HG02759 (cell line): ENCODE measurements at regions not wholly inside any gene's neighbourhood (a gene's known extent, or its start where the extent isn't known, plus 50 kb on each side); places are given as distances from the start of the nearest gene placed in this dataset.
"Not testable (repeated sequence)": the region's sequence is repeated elsewhere in the genome, so short reads cannot be mapped to it uniquely, and the experiment has no call there.

Source experiments
- ATAC-seq: cut with Tn5 transposase; IDR thresholded peaks from one replicate; pipeline ENCODE4 v1.9.1; 2021; ENCODE audit warnings: mild to moderate bottlenecking, moderate library complexity; ENCODE audit not compliant: unreplicated experiment

DNA sequence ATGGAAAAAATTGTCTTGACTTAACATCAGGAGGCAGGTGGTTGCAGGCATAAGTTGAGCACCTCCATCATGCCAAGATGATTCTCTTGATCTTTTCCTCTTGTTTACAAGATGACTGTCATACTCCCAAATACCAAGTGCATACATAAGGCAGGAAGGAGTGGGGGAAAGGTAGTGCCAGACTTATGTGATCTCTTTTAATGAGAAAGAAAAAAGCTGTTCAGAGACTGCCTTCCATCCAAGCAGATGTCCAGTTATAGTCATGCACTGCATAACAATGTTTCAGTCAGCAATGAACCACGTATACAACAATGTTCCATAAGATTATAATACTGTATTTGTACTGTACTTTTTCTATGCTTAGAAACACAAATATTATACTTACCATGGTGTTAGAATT, 135.7 kb downstream of the EHF start:
- ATAC-seq = no peak

DNA sequence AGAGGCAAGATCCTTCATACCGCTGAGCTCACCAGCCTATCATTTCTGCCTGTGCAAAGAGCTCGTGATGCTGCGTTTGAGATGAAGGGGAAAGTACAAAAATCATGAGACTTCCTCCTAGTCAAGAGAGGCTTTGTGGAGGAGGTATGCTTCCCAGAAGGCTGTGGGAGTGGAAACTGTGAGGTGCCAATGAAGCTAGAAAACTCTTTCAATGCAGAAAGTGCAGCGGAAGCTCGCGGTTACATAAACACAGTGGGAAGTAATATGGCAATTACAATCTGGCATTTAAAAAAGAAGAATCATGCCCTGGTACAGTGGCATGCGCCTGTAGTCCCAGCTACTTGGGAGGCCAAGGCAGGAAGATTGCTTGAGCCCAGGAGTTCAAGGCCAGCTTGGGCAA, 134.8 kb downstream of the EHF start:
- no peak for ATAC-seq

DNA sequence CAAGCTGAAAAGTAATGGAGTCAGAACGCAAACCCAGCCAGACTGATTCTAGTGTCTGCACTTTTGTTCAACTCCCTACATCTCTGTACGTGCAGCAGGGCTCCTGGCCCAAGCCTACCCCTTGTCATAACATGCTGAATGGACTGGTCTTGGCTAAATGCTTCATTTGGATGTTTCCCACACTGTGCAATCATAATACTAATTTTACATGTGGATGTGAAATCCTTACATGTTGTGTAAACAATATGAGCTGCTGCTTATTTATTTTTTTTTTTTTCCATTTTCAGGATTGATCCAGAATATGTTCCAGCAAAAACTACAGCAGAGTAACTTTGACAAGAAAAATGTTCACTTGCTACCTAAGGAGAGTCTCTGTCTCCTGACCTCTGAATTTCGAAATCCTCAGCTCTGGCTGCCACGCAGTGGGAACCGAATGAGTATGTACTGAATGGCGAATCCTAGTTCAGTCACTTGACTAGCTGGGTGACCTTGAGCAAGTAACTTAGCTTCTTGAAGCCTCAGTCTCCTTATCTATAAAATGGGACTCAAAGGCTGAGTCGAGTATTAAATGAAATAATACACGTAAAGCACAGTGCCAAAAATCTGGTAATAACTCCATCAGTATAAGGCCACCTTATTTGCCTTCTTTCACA, 133.4 kb downstream of the EHF start:
- ATAC-seq = no peak

DNA sequence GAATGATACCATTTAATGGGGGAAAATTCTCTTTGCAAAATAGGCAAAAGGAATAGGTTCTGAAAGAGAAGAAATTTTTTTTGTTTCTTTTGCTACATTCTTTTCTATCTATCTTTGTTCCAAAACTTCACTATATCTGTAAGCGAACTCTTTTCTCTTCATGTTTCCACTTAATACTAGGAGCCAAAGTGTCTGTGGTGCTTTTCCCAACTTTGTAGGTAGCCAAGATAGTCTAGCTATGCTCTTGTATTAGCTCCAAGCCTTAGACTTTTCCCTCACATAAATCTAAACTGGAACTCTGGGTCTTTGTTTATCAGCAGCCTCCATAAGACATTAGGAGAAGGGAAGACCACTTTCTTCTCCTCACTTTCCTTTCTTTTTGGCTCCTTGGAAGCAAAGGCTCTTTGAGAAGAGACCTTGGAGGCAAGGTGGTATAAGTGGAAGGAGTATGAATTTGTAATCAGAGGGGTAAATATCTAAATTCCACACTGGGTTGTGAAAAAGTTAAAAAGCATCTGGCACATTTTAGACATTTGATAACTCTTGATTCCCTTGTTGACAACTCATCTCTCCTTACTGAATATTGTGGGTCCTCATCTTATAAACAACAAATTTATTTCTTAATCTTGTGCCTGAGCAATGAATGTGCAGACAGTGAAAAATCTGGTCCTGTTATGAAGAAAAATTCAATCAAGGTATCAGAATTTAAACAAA, 130.0 kb downstream of the EHF start:
- ATAC-seq = no peak

DNA sequence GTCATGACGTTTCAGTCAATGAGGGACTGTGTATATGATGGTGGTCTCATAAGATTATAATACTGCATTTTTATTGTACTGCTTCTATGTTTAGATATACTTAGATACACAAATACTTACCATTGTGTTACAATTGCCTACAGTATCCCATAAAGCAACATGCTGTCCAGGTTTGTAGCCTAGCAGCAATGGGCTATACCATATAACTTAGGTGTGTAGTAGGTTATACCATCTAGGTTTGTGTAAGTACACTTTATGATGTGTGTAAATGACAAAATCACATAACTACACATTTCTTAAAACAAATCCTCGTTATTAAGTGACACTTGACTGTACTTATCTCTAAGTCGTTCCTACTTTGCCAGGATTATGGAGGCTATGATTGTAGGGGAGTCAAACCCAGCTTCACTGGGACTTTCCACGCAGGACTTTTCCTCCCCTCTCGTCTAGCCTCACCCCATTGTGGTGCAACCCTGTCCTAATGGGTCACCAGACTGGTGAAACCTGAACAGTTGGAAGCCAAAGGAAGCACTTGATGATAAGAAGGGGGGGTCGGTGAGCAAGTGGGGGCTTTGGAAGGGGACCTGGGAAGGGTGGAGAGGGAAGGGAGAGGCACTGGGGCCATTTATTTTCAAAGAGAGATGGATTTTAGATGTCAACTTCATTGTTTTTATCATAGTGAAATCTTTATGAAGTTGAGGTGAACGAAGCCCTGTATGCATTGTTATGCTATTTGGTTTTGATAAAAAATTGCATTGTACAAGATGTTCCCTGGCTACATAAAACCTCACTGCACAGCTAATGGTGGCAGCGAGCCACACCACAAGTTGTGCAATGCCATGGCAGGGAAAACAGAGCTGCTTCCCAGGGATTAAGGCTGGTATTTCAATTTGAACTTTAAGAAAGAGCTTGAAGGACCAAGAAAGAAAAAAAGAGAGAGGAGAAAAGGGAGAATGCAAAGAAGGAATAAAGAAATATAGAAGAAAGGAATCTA, 129.1 kb downstream of the EHF start:
- ATAC-seq = no peak

DNA sequence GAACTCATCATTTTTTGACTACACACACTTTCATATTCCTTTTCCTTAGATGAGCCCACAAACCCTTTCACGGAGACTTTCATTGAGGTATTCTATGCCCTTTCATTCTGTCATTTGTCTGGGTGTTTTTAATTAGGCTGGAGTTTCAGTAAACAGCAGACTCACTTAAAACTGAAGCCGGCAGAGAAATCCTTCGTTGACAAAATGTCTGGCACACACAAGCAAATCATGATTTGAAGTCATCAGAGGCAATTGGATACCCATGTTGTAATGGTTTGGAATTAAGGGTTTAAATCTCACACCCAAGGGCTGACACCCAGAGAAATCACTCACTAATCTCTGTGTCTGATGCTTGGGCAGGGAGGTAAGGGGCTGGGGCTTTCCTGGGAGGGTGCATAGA, 127.1 kb downstream of the EHF start:
- ATAC-seq = no peak

DNA sequence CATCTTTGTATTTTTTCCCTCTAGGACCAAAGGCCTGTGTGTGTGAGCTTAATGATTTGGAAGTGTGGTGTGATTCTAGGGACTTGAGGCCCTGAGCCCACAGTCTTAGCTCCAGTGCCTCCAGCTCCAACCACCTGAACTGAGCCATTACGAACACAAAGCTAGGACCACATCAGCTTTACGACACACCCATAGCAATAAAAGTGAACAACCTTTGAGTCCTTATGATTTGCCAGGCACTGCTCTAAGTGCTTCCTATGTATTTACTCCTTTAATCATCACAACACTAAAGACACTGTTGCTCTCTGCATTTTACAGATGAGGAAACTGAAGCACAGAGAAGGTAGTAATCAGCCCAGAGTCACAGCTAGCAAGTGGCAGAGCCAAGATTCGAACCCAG, 126.4 kb downstream of the EHF start:
- ATAC-seq = no peak

DNA sequence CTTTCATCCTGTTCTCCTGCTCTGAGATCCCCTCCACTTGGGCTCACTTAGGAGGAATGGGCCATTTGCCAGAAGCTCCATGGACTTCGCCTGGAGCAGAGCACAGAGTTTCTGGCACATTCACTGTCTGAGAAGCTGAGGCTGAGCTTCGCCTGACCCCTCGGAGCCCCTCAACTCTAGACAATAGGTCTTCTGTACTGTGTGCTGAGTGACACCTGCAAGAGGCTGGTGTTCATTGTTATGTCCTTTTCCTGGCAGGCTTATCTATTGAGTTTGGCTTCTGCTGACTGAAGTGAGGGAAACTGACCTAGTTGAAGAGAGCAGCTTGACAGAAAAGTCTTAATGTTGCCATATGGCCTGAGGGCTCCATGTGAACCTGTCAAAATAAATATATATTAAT, 124.3 kb downstream of the EHF start:
- ATAC-seq = no peak

DNA sequence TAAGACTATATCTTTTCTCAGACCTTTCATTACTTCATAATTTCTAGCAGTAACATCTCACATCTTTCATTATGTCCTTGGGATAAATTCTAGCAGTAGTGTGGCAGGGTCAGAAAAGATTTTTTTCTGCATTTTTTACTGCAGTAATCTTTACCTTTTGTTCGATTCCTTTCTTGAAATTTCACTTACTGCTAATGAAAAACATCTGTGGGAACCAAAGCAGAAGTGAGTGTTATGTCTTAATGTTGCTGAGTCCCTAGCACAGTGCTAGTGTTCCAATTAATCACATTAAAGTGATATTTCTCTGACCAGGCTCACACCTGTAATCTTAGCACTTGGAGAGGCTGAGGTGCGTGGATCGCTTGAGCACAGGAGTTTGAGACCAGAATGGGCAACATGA, 123.6 kb downstream of the EHF start:
- ATAC-seq = no peak

DNA sequence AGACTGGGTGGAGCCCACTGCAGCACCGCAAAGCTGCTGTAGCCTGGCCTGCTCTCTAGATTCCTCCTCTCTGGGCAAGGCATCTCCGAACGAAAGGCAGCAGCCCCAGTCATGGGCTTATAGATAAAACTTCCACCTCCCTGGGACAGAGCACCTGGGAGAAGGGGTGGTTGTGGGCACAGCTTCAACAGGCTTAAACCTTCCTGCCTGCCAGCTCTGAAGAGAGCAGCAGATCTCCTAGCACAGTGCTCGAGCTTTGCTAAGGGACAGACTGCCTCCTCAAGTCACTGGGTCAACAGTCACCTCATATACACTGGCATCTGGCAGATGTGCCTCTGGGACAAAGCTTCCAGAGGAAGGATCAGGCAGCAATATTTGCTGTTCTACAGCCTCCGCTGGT, 117.3 kb downstream of the EHF start:
- no peak for ATAC-seq

DNA sequence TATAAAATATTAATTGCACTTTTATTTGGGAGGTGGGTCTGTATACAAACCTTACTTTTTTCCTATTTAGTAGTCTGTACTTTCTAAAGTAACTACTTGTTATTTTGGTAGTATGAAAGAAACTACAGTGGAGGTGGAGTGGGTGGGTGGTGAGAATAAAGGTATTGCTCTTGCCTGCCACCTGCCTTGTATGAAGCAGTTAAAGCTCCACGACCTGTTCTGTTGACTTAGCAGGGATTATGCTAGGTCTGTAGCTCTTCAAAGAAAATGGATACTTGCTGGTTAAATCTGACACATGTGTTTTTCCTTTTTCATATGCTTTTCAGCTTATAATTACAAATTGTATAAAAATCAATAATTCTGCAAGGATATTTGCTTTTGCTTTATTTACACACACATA, 111.9 kb downstream of the EHF start:
- no peak for ATAC-seq

DNA sequence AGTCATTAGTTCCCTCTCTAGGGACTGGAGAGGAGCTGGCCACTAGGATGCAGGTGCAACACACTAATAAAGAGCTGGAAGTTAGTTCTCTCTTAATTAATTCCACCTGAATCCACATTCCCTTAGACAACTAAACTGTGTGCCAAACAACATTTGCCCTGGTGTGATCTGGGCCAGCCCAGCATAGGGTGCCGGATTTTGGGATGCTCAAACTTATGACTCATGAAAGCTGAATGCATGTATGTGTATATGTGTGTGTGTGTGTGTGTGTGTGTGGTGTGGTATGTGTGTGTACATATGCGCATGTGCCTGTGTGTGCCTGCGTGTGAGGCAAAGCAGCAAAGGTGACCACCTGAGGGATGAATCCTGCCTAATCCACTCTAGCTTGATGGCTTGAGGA, 110.7 kb downstream of the EHF start:
- no peak for ATAC-seq

DNA sequence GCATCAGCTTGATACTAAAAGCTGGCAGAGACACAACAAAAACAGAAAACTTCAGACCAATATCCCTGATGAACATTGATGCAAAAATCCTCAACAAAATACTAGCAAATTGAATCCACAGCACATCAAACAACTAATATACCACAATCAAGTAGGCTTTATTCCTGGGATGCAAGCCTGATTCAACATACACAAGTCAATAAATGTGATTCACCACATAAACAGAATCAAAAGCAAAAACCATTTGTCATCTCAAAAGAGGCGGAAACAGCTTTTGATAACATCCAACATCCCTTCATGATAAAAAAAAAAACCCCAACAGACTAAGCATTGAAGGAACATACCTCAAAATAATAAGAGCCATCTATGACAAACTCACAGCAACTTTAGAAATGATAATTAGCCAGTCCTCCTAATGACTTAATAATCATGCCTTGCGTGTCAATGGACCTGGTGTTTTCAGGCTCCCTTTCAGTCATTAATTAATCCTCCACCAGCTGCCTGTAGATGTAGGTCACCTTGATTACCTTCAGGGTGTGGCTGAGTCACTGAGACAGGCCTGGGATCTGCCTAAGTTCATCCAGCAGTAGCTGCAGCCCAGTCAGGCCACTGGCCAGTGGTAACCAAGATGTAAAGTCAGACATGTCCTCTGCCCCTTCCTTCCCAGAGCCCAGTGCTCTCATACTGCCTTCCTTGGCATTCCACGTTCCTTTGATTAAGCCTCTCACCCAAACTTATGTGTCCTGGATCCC, 109.8 kb downstream of the EHF start:
- ATAC-seq = no peak

DNA sequence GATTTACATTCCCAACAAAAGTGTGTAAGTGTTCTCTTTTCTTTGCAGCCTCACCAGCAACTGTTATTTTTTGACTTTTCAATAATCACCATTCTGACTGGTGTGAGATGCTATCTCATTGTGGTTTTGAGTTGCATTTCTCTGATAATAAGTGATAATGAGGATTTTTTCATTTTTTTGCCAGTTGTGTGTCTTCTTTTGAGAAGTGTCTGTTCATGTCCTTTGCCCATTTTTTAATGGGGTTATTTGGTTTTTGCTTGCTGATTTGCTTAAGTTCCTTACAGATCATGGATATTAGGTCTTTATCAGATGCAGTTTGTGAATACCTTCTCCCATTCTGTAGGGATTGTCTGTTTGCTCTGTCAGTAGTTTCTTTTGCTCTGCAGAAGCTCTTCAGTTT, 107.7 kb downstream of the EHF start:
- no peak for ATAC-seq

DNA sequence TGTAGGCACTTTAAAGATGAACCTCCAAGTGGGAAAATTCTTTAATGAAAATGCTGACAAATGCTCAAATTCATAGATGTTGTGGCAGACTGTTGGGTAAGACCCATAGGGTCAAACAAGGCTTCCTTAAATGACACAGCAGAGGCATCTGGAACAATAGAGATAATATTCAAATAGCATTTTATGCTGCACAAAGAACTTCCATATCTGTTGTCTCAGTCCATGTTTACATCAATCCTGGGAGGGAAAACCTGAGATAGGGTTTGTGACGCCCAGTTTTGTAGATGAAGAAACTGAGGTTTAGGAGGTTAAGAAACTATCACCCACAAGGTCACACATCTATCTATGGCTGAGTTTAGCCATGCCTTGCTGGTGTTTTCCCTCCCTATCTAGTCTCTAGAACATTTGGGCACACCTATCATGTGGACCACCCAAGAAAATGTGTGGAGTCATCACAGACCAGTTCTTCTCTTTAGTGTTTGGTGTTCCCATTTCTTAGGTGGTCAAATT, 106.4 kb downstream of the EHF start:
- no peak for ATAC-seq

DNA sequence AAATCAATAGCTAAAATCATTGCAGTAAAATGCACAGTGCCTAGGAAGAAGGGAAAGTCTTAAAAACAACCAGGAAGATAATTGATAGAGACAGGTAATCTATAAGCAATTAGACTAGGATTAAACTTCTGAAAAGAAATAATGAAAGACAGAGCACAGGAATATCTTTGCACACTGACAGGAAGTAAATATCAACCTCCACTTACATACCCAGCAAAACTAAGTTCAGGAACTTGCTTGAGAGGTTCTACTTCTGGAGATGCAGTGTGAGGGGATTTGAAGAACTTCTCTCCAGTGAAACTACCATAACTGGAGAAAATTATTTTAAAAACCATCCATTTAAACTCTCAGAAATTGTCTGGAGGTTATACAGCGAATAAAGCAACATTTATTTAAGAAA, 104.1 kb downstream of the EHF start:
- ATAC-seq = no peak

DNA sequence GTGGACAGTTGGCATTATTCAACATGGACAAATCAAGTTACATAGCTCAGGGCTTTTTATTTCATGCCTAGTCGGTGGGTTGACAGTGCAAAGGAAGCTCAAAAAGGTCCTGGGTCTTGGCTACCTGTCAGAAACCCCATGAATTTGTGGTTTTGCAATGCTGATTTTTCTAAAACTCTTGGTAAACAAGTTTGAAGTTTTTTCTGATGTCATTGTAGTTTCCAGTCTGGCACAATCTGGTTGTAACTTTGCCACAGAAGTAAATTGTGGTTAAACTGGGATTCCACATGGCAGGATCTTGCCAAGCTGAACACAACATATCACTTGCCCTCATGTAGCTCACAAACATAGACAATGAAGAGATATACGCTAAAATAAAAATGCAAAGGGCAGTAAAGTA, 100.8 kb downstream of the EHF start:
- no peak for ATAC-seq

DNA sequence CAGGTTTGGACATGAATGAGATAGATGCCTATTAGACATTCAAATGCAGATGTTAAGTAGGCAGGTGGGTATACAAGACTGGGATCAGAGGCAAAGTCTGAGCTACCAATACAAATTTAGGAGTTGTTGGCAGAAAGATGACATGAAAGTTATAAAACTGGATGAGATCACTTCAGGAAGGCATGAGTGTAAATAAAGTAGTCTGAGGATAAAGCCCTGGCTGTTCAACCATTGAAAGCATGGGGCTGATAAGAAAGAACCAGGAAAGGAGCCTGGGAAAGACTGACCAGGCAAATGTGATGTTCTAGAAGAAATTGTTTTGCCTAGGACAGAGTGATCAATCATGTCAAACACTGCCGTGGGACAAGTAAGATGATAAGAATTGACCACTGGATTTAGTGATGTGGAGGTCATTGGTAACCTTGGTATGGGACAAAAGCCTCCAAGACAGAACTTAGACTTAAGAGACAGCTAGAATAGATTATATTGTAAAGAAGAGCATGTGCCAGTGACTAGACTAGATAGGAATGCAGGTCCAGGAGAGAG, 98.5 kb downstream of the EHF start:
- no peak for ATAC-seq

DNA sequence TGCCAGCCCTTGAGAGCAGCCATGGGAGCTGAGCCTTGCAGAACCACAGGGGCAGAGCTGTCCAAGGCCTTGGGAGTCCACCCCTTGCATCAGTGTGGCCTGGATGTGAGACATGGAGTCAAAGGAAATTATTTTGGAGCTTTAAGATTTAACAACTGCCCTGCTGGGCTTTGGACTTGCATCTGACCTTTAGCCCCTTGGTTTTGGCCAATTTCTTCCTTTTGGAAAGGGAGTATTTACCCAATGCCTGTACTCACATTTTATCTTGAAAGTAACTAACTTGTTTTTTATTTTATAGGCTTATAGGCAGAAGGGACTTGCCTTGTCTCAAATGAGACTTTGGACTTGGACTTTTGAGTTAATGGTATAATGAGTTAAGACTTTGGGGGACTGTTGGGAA, 92.7 kb downstream of the EHF start:
- not testable (repeated sequence) for ATAC-seq
